ENCODE measurements at regions not wholly inside any gene's neighbourhood (a gene's known extent, or its start where the extent isn't known, plus 50 kb on each side); places are given as distances from the start of the nearest gene placed in this dataset.

- DNase-seq (ENCODE audit: low spot score) = no peak
- no peak for TF ChIP-seq CTCF (IDR thresholded peaks at IDR 0.05; ENCODE audit: extremely low read depth, missing control alignments)
Measured at GRCh38 chr5:35468811-35469210, 148.9 kb upstream of the SPEF2 start.

- no peak for TF ChIP-seq CTCF (IDR thresholded peaks at IDR 0.05; ENCODE audit: extremely low read depth, missing control alignments)
- DNase-seq (ENCODE audit: low spot score) = no peak
Measured at GRCh38 chr5:35466746-35467145, 150.9 kb upstream of the SPEF2 start.

GRCh38 chr5:35464757-35465156 lies 152.9 kb upstream of the SPEF2 start:
- TF ChIP-seq CTCF (IDR thresholded peaks at IDR 0.05; ENCODE audit: extremely low read depth, missing control alignments) = no peak

GRCh38 chr5:35461530-35461929 lies 156.1 kb upstream of the SPEF2 start:
- no peak for TF ChIP-seq CTCF (IDR thresholded peaks at IDR 0.05; ENCODE audit: extremely low read depth, missing control alignments)
- DNase-seq (ENCODE audit: low spot score) = no peak

More at GRCh38 chr5:35464757-35465156, 152.9 kb upstream of the SPEF2 start:
- no peak for DNase-seq (ENCODE audit: low spot score)

GRCh38 chr5:35458824-35459207 lies 158.8 kb upstream of the SPEF2 start:
- DNase-seq (ENCODE audit: low spot score) = no peak
- TF ChIP-seq CTCF (IDR thresholded peaks at IDR 0.05; ENCODE audit: extremely low read depth, missing control alignments) = no peak

GRCh38 chr5:35457912-35458823 lies 159.5 kb upstream of the SPEF2 start:
- DNase-seq (ENCODE audit: low spot score) = no peak
- TF ChIP-seq CTCF (IDR thresholded peaks at IDR 0.05; ENCODE audit: extremely low read depth, missing control alignments) = no peak

GRCh38 chr5:35456506-35456905 lies 161.2 kb upstream of the SPEF2 start:
- no peak for TF ChIP-seq CTCF (IDR thresholded peaks at IDR 0.05; ENCODE audit: extremely low read depth, missing control alignments)
- no peak for DNase-seq (ENCODE audit: low spot score)

Data from GM20000 (cell line).